GM20431 (cell line): ENCODE measurements at regions not wholly inside any gene's neighbourhood (a gene's known extent, or its start where the extent isn't known, plus 50 kb on each side); places are given as distances from the start of the nearest gene placed in this dataset.

Source experiments
- in situ Hi-C: fragments of 300-500 bp; cut with MseI, MboI; formaldehyde crosslinking; loops from one replicate; pipeline ENCODE4 v1.15.0; 2020; ENCODE audit warnings: low sequenced_read_pairs; ENCODE audit not compliant: unreplicated experiment

DNA sequence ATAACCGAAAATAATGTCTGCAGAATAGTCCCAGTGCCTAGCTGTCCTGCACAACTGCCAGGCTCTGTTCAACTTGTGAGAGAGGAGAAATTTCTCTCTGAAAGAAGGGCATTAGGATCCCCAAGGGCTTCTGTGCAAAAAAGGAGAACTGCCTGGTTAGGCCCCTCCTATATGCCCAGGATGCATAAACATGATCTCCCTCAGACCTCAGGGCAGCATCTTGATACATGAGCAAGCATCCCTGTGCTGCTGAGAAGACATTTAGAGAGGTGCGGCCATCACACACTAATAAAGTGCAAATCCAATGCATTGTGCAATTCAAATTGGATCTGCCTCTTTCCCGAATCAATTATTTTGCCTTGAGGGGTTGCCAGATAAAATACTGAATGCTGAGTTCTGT lies 553.6 kb downstream of the TNS3 start:
- in situ Hi-C loops = no loop called here

DNA sequence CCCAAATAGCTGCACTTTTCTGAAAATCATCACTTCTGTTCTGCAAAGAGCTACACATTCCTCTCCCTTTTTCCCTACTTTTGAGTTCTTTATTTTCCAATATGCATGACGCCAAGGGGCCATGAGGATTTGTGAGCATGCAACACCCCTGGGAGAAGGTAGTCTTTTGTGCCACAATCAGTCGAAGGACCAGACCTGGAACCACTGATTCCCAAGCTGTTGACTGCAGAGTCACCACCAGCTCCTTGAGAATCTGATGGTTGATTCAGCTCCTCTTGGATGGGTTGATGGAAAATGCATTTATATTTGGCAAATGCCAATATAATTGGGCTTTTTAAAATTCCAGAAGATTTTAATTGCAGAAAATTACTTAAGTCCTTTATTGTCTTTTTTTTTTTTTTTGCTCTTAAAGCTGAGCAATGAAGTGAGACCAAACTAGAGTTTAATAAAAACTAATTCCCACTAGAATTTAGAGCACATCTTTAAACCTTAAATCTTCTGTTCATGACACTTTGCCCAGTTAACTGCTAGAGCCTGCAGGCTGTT lies 554.1 kb downstream of the TNS3 start:
- in situ Hi-C loops = no loop called here

DNA sequence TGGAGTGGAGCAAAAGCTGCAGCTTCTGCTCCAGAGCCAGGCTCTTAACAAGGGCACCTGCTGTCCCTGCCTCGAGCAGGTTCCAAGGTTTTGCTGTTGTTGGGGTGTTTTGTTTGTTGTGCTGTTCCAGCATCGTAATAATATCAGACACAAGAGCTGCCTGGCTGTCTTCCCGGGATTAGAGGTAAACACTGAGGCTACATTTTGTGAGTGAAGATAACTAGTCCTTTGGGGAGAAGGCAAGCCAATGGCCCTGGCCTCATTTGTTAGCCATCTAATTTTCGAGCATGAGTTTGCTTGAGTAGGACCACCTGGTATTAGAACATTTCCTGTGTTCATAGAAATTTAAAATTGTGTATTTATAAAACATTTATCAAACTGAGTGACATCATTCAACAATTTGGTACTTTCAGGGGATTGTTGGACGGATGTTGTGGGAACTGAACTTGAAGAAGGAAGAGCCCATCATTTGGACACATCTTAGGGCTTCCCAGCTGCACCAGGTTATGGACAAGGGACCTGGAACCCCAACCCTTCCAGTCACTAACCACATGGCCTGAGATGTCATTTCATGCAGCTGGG lies 555.0 kb downstream of the TNS3 start:
- in situ Hi-C loops = no loop called here

DNA sequence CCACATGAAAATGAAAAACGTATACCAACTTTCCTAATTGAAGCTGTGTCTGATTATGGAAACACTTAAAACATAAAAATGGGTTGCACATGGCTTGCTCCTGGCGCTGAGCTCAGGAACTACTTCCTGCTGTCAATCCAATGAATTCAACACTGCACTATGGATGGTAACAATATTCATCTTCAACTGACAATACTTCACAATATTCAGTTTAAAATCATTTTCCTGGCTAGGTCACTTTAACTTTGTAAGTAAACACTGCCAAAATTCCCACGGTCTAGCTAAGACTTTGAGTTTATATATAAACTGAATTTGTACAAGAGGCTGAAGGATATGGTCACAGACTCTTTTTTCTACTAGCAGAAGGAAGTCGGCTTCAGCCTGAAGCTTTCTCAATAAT lies 556.9 kb downstream of the TNS3 start:
- in situ Hi-C loops = no loop called here

DNA sequence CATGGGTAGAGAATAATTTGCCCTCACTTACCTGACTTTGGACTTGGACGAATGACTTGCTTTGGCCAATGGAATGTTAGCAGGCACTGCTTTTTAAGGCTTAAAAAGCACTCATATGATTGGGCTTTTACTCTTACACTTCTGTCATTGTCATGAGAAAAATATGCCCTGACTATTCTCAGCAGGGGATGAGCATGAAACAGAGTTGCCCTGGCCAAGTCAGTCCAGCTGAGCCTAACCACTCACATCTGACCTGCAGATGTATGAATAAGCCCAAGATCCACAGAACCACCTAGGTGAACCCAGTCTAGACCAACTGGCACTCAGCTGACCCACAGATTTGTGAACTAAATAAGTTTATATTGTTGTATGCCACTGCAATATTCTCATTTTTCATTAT lies 573.5 kb downstream of the TNS3 start:
- in situ Hi-C loops = no loop called here

DNA sequence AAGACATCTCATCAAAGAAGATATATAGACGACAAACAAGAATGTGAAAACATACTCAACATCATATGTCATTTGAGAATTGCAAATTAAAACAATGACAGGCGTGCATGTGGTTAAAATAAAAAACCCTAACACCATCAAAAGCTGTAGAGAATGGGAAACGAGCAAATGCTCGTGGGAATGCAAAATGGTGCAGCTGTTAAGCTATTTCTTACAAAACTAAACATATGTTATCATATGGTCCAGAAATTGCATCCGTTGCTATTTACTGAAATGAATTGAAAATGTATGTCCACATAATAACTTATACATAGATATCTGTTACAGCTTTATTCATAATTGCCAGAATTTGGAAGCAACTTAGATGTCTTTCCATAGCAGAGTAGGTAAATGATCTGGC lies 574.4 kb downstream of the TNS3 start:
- in situ Hi-C loops = no loop called here

DNA sequence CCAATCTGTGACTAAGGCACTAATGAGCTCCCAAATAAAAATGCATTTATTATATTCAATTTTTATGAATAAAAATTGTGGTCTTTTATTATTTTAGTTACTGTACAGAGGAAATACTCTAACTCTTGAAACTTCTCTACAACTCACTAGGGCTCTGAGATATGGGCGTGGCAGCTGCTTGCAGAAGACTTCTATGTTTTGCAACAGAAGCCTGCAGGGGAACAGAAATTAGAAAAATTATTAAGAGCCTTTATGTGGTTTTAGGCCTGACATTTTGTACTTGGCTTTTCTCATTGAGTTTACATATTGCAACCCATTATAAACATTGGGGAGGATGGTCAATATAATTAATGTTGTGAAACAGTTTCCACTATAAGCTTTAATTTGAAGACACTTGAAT lies 581.4 kb downstream of the TNS3 start:
- in situ Hi-C loops = no loop called here

DNA sequence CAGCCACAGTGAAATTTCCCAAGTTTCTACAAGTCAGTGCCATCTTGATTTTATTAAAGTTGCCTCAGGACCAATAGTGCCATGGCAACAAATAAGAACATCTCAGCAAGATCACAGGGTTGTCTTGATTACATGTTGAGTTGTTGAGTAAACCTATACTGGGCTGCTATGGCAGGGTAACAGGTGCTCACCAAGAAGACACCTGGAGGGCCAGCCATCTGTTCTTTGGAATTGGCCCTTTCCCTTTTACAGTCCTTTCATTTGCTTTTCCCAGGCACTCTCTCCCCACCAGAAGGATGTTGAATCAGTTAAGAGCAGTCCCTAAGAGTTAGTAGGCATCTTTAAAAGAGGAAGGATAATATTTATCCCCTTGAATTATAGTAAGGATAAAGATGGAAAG lies 582.0 kb downstream of the TNS3 start:
- in situ Hi-C loops = no loop called here

DNA sequence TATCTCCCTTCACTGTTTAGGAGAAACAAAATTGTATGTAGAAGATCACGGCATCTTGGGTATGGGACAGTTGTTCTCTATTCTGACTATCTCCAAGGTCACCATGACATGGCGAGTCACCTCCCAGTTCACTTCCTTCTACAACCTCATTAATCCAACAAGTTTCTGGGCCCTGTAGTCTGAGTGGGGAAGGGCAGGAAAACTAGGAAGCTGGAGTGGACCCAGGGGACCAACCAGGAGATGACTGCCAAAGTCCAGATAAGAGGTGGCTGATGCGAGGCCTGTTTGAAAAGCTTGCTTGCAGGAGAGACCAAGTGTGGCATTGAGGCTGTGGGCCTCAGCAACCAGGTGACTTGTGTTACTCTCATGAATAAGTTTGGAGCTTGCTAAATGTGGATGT lies 584.9 kb downstream of the TNS3 start:
- in situ Hi-C loops = no loop called here

DNA sequence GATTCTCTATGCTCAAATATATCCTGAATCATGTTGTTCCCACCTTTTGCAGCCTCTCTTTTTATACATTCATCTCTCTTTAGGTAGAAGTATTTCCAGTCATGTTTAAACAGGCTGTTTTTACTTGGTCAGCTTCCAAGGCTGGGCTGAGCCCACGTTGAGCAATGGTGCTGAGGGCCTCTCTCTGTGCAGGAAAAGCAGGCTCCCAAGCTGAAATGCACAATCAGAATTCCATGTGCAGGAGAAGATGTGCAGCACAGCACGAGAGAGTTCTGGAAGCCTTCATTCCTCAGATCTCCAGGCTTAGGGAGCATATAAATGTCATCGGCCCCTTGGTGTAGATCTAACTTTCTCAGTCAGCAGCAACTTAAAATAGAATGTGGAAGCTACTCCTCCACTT lies 588.5 kb downstream of the TNS3 start:
- in situ Hi-C loops = no loop called here

DNA sequence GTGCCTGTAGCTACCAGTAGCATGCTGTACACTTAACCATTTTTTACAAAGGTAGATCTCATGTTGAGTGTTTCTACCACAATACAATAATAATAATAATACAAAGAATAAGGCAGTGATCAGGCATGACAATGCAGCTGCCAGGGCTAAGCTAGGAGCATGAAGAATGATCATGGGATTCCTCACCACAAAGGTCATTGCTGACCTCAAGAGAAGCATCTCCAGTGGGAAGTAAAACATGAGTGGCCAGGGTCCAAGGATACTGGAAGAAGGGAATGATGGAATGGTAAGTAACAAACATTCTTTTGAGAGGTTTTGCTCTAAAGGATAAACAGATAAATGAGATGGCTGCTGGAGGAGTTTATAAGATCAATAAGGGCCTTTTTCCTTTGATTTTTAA lies 591.1 kb downstream of the TNS3 start:
- in situ Hi-C loops = no loop called here

DNA sequence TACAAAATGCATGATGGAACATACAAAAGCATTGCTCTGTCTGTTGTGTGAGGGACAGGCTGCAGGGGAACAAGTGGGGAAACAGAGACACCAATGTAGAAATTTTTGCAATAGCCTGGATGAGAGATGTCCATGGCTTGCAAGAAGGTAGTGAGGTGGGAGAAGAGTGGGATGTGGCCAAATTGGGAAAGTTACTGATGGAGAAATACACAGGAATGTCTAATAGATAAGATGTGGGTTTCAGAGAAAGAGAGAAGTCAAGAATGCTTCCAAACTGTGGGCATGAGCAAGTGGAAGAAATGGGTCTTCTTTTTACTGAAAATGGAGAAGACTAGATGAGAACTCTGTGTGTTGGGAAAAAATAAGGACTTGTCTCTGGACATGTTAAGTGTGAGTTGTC lies 592.7 kb downstream of the TNS3 start:
- in situ Hi-C loops = no loop called here

DNA sequence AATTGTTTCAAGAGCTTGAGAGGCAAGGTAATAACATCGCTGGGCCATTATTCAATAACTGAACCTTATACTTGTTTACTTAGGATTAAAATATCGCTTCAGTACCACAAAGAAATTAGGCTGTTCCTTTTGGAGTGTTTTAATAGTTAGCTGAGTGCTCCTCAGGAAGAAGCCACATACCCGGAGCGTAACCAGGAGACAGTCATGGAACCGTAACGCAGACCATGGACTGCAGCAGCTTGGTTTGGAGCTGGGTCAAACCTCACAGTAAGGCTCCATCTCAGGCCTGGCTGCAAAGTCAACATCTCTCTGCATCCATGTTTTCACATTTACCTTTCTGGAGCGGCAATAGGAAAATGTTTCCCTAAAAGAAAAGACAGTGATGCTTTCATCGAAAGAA lies 599.0 kb downstream of the TNS3 start:
- in situ Hi-C loops = no loop called here

DNA sequence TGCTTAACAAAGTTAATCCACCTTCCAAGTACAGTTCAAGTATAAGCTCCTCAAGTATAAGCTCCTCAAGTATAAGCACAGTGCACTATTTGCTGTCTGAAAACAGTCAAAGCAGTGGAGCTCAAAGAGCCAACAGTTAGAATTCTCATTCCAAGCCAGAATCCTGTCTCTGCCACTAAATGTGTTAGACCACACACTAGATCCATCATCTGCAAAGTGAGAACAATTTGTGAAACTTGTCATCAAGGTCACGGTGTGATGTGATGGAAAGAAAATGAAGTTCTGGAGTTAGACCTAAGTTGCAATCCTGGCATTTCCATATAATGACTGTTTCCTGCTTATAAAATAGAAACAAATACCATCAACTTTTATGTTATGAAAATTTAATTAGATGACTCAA lies 602.5 kb downstream of the TNS3 start:
- in situ Hi-C loops = no loop called here

DNA sequence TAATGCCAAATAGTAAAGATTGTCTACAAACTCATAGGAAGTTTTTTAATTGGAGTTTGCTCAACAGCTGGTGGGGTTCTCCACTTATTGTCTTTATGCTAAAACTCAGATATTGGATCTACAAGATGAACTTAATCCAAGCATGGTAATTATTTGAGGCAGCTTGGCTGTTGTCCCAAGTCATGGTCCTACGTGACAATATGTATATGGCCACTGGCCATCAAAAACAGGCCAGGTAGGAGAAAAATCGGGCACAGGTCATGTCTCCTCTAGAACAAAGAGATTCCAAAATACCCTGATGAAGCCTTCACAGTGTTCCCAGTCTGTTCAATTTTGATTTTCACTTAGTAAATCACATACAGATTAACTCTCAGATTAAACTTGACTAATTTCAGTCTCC lies 606.4 kb downstream of the TNS3 start:
- in situ Hi-C loops = no loop called here

DNA sequence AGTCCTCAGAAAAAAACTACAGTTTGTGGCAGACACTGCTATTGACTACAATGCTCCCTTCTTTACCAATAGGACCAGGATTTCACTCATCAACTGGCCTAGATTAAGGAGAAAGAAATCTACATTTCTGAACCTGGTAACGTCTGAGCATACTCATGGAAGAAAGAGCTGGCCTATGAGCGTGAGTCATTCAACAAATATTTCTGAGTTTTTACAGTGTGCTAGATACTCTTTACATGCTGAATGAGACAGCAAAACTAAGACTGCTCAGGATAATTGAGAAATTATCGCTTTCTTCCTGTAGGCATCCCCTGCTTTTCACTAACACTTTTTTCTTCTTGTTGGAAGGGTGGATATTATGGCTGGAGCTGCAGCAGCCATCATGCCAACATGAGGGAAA lies 609.7 kb downstream of the TNS3 start:
- in situ Hi-C loops = no loop called here

DNA sequence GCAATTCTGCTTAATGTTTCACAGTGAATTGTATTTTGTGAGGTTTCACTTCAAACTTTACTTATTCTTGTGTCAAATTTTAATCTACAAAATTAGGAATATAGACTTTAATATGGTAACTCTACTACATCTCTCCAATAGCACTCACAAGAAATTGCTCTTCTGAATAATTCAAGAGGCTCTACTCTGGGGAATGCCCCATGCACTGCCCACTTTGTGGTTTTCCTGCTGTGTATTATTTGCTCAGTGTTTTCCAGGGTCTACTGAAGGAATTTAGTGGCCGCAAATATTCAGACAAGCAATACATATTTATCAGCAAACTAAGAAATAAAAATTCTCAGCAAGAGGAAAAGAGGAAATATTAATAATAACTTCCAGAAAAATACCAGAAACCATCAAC lies 611.4 kb downstream of the TNS3 start:
- in situ Hi-C loops = no loop called here

DNA sequence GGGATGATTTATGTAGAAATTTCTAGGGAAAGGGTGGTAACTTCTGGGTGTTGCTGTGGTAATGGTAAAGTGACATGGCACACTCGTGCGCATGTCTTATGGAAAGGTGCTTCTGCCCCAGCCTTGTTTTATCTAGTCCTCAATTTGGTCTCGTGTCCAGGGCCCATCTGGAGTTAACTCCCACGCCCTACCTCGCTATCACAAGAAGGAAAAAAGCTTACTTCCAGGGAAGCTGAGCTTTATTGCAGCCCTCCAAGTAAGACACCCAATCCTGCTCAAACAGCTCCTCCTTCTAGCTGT lies 611.8 kb downstream of the TNS3 start:
- in situ Hi-C loops = no loop called here

DNA sequence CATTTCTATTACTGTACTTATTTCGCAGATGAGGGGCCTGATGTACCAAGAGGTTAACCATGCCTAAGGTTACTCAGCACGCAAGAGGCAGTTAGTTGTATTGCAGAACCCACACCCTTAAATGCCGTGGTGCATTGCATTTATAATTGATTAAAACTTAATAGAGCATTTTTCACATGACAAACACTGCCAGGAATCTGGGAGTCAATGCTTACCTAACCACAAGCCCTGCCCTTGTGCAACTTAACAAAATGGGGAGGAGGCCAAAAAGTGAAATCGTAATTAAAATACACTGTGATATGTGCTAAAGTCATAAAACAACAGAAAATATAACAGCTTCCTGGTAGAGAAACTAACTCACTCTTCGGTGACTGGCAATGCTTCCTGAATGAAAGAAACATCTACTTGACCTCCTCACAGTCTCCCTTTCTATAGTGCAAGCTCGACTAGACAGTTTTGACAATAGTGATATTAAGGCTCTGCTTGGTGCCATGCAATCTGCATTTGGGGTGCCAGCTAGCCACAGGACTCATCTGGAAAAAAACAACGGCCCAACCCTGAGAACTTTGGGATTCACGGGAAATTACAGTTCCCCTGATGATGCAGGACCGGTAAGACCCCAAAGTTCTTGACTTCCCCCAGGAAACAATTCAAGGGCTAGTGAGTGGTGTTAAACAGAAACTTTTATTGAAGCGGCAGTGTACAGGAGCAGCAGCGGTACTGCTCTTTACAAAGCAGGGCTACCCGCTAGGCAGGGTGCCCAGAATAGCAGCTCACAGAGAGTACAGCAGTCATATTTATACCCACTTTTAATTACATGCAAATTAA lies 612.4 kb downstream of the TNS3 start:
- in situ Hi-C loops = no loop called here

DNA sequence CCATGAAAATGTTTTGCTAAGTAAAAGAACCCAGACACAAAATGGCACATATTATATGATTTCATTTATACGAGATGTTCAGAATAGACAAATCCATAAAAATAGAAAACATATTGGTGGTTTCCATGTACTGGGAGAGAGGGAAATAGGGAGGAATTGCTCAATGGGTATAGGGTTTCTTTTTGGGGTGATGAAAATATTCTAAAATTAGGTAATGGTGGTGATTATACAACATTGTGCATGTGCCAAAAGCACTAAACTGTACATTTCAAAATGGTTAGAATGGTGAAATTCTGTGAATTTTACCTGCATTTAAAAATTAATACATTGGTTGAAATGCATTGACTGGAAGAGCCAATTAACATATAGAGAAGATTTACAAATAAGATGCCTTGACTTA lies 613.9 kb downstream of the TNS3 start:
- in situ Hi-C loops = no loop called here

DNA sequence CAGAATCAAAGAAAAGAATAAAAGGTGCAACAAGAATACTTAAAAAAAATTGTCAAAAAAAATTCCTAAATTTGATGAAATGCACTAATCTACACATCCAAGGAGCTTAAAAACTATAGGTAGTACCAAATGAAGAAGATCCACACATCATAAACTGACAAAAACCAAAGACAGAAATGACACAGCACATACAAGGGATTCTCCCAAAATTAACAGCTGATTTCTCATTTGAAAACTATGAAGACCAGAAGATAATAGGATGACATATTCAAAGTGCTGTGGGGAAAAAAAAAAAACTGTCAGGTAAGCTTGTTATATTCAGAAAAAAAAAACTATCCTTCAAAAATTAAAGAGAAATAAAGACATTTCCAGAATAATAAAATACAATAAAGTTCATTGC lies 618.2 kb downstream of the TNS3 start:
- in situ Hi-C loops = no loop called here

DNA sequence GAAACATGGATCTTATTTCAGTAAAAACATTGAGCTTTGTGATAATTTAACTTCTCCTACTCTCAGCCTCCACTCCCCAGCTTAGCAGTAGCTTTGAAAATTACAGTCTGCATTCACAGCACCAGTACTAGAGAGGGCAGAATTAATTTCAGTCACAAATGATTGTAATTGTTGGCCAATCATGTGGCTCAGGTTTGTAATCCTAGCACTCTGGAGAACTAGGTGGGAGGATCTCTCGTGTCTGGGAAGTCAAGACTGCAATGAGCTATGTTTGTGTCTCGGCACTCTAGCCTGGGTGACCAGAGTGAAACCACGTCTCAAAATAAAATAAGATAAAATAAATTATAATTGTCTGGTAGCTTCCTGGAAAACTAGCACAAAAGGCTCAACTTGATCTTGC lies 620.9 kb downstream of the TNS3 start:
- in situ Hi-C loops = no loop called here
